ENCODE measurements at regions not wholly inside any gene's neighbourhood (a gene's known extent, or its start where the extent isn't known, plus 50 kb on each side); places are given as distances from the start of the nearest gene placed in this dataset.
A peak's percentile ranks its signal among the peaks of the same experiment; 100 is the strongest.

- no peak for DNase-seq (ENCODE audit: low spot score)
These were observed 54.2 kb downstream of the TMEM100 start for GRCh38 chr17:55668312-55668920.

DNA sequence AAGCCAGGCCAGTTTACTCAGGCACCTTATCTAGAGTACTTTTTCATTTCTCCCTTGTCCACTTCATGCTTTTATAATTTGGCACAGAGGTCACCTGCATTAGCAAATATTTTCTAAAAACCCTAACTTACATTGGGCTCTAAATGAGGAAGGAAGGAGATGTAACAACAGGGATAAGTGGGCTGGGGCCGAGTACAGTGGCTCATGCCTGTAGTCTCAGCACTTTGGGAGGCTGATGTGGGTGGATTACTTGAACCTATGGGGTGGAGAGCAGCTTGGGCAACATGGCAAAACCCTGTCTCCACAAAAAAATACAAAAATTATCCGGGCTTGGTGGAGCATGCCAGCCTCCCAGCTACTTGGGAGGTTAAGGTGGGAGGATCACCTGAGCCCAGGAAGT, 55.9 kb downstream of the TMEM100 start:
- DNase-seq (ENCODE audit: low spot score) = no peak

DNA sequence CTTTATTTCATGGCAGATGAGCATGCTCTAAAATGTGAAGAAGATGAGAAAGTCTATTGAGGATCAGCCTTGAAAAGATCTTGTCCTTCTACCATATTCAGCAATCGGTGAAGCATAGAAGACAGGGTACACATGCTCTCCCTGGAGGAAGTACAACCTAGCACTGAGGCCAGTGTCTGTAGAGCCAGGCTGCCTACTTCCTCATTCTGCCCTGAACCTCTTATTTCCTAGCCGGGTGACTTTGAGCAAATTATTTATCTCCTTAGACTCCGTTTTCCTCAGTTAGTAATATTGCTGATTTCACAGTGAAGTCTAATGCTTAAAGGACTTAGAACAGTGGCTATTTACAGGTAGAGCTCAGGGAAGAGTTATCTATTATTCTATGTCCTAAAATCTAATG, 58.4 kb downstream of the TMEM100 start:
- DNase-seq (ENCODE audit: low spot score) = no peak

GRCh38 chr17:55663400-55663799, 59.3 kb downstream of the TMEM100 start:
- DNase-seq (ENCODE audit: low spot score) = no peak

DNA sequence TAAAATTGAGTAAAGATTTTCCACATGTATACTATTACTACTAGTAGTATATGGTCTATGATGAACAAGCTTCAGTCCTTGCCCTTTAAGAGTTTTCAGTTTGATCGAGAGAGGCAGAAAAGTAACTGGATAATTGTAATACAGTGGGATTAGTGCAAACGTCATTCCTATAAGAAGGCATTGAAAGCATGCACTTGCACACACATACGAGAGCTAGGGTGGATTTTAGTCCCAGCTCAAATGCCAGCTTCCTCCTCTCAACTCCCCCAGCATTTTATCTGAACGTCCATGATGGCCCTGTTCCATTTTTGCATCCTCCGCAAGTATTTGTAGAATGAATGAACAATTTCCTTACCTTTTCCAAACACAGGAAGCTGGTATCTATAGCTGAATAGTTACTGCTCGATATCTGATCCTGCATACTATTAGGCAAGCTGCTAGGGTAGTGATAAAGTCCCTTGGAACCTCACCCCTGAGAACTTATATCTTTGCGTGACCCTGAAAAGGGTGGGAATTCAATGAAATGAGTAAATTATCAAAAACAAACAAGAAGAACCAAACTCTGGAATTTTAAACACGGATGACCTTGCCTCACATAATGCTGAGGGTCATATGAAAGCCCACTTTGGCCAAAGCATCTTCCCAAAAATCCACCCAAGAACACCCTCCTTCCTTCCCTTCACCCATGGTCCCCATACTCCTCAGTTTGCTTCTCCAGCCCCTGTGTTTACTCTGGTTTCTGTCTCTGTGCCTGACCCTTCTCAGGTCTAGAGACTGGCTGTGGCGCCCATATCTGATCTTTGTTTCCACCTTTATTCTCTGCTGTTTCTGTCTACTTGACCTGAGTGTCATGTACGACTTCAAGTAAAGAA, 60.5 kb downstream of the TMEM100 start:
- DNase-seq (ENCODE audit: low spot score) = no peak

- DNase-seq (ENCODE audit: low spot score) = no peak
These were observed 61.4 kb downstream of the TMEM100 start for GRCh38 chr17:55661256-55661758.

GRCh38 chr17:55660178-55660886, 62.3 kb downstream of the TMEM100 start:
- no peak for DNase-seq (ENCODE audit: low spot score)

- no peak for DNase-seq (ENCODE audit: low spot score)
These were observed 63.0 kb downstream of the TMEM100 start for GRCh38 chr17:55659661-55660060.

GRCh38 chr17:55655777-55656176, 66.9 kb downstream of the TMEM100 start:
- no peak for DNase-seq (ENCODE audit: low spot score)

DNA sequence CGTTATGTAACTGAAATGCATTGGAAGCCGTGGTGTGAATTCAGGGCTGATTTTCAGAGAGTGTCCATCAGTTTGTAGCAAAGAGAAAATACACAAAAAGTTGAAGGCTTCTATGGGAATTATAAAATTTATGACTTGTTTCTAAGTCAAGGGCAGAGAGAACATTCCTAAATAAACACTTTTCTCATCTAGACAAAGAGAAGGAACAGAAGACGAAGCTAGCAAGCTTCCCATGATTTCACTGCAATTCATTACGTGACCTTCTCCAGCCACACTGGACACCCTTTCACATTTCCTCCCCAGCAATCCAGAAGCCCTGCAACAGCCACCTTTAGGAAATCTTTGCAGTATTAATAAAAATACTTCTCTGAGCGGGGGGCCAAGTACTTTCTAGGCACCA, 67.8 kb downstream of the TMEM100 start:
- DNase-seq (ENCODE audit: low spot score) = no peak

DNA sequence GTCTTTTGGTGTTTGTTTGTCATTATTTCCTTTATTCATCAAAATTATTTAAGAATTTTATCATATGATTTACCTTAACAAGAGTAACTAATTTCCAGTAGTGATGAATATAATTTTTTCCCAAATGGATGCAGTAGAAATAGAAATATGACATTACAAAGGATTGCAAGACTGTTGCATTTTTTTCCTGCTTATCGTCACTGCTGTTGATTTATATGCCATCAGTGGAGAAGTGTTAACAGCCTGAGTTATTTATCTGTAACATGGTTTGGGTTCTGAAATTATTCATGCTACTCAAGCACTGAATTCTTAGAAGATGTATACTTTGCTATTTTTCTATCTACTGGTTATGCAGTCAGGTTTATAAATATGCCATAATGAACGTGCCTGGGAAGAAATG, 68.6 kb downstream of the TMEM100 start:
- no peak for DNase-seq (ENCODE audit: low spot score)

DNA sequence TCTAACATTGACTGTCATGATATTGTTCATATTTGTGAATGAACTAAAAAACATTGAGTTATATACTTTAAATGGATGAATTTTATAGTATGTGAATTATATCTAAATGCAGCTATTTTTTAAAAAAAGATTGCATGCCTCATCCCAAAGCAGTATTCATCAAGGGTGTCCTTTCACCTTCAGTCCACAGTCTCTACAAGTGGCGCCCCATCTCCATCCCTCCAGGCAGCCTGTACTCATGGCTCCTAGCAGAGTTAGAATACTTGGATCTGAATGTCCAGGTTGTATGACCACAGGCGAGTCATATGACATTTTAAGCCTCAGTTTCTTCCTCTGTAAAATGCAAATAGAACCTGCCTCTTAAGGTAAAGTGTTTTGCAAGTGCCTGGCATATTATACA, 69.8 kb downstream of the TMEM100 start:
- DNase-seq (ENCODE audit: low spot score) = no peak

GRCh38 chr17:55652114-55652823, 70.4 kb downstream of the TMEM100 start:
- no peak for DNase-seq (ENCODE audit: low spot score)

GRCh38 chr17:55649957-55650597, 72.6 kb downstream of the TMEM100 start:
- DNase-seq (ENCODE audit: low spot score) = no peak

GRCh38 chr17:55648086-55648485, 74.6 kb downstream of the TMEM100 start:
- no peak for DNase-seq (ENCODE audit: low spot score)

GRCh38 chr17:55645361-55645760, 77.3 kb downstream of the TMEM100 start:
- no peak for DNase-seq (ENCODE audit: low spot score)

DNA sequence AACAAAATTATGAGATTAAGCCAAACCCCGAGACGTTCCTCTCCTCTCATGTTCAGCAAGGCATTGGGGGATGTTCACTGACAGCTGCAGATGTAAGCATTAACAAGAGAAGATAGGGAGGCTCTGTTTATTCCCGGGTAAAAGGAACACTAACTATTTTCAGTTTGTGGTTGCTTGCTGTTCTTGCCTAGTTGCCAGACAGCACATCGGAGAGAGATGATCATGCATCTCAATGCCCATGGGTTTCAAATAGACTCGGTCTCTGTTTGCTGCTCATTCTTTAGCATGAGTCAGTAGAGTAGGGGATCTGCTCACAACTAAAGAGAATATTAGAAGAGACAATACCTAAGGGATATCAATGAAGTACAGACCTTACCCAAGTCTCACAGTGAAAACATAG, 78.3 kb downstream of the TMEM100 start:
- no peak for DNase-seq (ENCODE audit: low spot score)

GRCh38 chr17:55642741-55643140, 79.9 kb downstream of the TMEM100 start:
- DNase-seq (ENCODE audit: low spot score) = no peak

- peak; percentile 47 for DNase-seq (ENCODE audit: low spot score)
These were observed 81.0 kb downstream of the TMEM100 start for GRCh38 chr17:55641676-55642081.

GRCh38 chr17:55639096-55639495, 83.6 kb downstream of the TMEM100 start:
- no peak for DNase-seq (ENCODE audit: low spot score)

DNA sequence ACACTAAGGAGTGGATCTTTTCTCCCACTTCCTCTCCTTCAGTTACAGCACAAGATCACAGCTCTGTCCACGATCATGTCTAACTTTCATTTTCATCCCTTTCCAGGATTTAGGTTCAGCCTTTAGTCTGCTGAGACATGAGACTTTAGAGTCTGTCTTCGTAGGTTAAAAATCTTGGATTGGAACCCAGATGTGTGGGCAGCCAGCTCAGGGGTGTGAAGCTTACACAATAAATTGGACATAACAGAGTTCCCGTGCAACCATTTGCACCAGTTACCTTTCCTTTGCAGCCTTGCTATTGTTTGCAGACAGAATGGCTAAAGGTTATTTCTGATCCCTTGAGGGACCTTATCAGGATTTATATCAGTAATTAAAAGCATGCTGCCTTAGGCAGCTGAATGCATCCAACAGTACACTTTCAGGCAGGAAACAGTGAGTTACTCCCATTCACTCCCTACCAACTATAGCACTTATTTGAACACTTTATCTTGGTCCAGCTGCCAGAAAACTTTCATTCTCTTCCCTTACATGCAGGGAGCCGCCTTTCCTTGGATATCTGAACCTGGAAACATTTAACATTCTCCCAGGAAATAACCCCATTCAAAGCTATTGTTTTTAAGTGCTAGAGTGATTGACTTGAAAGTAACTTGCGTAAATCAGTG, 87.3 kb downstream of the TMEM100 start:
- DNase-seq (ENCODE audit: low spot score) = no peak

Measured in activated CD4-positive, alpha-beta T cell treated with anti-CD3 and anti-CD28 coated beads, Interleukin-2, Interleukin-4, amounts not matched to agents 100 ng/mL and 50 ng/mL, durations not matched to agents 16 hours and 8 hours (primary cell).